ENCODE measurements at regions not wholly inside any gene's neighbourhood (a gene's known extent, or its start where the extent isn't known, plus 50 kb on each side); places are given as distances from the start of the nearest gene placed in this dataset.

GRCh38 chr2:60400462-60401246 lies 152.8 kb downstream of the BCL11A start:
- no peak for DNase-seq (ENCODE audit: low read depth in 4 of 4, low spot score in 3 of 4)

- DNase-seq (ENCODE audit: low read depth in 4 of 4, low spot score in 3 of 4), result no peak
Measured at GRCh38 chr2:60394463-60394862, 159.0 kb downstream of the BCL11A start.

- no peak for DNase-seq (ENCODE audit: low read depth in 4 of 4, low spot score in 3 of 4)
Measured at GRCh38 chr2:60391649-60392375, 161.6 kb downstream of the BCL11A start.

- DNase-seq (ENCODE audit: low read depth in 4 of 4, low spot score in 3 of 4), result no peak
Measured at GRCh38 chr2:60391230-60391629, 162.2 kb downstream of the BCL11A start.

GRCh38 chr2:60386436-60386835 lies 167.0 kb downstream of the BCL11A start:
- no peak for DNase-seq (ENCODE audit: low read depth in 4 of 4, low spot score in 3 of 4)

- no peak for DNase-seq (ENCODE audit: low read depth in 4 of 4, low spot score in 3 of 4)
Measured at GRCh38 chr2:60385648-60386047, 167.8 kb downstream of the BCL11A start.

GRCh38 chr2:60383401-60384143 lies 169.9 kb downstream of the BCL11A start:
- no peak for DNase-seq (ENCODE audit: low read depth in 4 of 4, low spot score in 3 of 4)

- DNase-seq (ENCODE audit: low read depth in 4 of 4, low spot score in 3 of 4), result no peak
Measured at GRCh38 chr2:60380411-60380810, 173.0 kb downstream of the BCL11A start.

- DNase-seq (ENCODE audit: low read depth in 4 of 4, low spot score in 3 of 4), result no peak
Measured at GRCh38 chr2:60379684-60380083, 173.8 kb downstream of the BCL11A start.

GRCh38 chr2:60379216-60379615 lies 174.2 kb downstream of the BCL11A start:
- no peak for DNase-seq (ENCODE audit: low read depth in 4 of 4, low spot score in 3 of 4)

- DNase-seq (ENCODE audit: low read depth in 4 of 4, low spot score in 3 of 4), result no peak
Measured at GRCh38 chr2:60377825-60378224, 175.6 kb downstream of the BCL11A start.

- DNase-seq (ENCODE audit: low read depth in 4 of 4, low spot score in 3 of 4), result no peak
Measured at GRCh38 chr2:60376252-60376651, 177.2 kb downstream of the BCL11A start.

GRCh38 chr2:60371681-60372080 lies 181.8 kb downstream of the BCL11A start:
- DNase-seq (ENCODE audit: low read depth in 4 of 4, low spot score in 3 of 4), result no peak

- DNase-seq (ENCODE audit: low read depth in 4 of 4, low spot score in 3 of 4), result no peak
Measured at GRCh38 chr2:60371219-60371618, 182.2 kb downstream of the BCL11A start.

- no peak for DNase-seq (ENCODE audit: low read depth in 4 of 4, low spot score in 3 of 4)
Measured at GRCh38 chr2:60370814-60371213, 182.6 kb downstream of the BCL11A start.

GRCh38 chr2:60368456-60368855 lies 185.0 kb downstream of the BCL11A start:
- no peak for DNase-seq (ENCODE audit: low read depth in 4 of 4, low spot score in 3 of 4)

GRCh38 chr2:60366135-60366712 lies 187.2 kb downstream of the BCL11A start:
- no peak for DNase-seq (ENCODE audit: low read depth in 4 of 4, low spot score in 3 of 4)

- DNase-seq (ENCODE audit: low read depth in 4 of 4, low spot score in 3 of 4), result no peak
Measured at GRCh38 chr2:60365556-60365955, 187.9 kb downstream of the BCL11A start.

- DNase-seq (ENCODE audit: low read depth in 4 of 4, low spot score in 3 of 4), result no peak
Measured at GRCh38 chr2:60364491-60364890, 189.0 kb downstream of the BCL11A start.

- no peak for DNase-seq (ENCODE audit: low read depth in 4 of 4, low spot score in 3 of 4)
Measured at GRCh38 chr2:60361498-60361897, 192.0 kb downstream of the BCL11A start.

GRCh38 chr2:60359569-60359968 lies 193.9 kb downstream of the BCL11A start:
- no peak for DNase-seq (ENCODE audit: low read depth in 4 of 4, low spot score in 3 of 4)

Data from left renal pelvis (tissue), 4 donors.